SKM-1 treated with dmso at 0.1 percent for 144 hours (cell line): ENCODE measurements at regions not wholly inside any gene's neighbourhood (a gene's known extent, or its start where the extent isn't known, plus 50 kb on each side); places are given as distances from the start of the nearest gene placed in this dataset.
"Not testable (repeated sequence)": the region's sequence is repeated elsewhere in the genome, so short reads cannot be mapped to it uniquely, and the experiment has no call there.

Source experiments
- DNase-seq: peaks from one replicate; lab custom pipeline; 2025; ENCODE audit not compliant: unreplicated experiment; lab: John Stamatoyannopoulos, UW

DNA sequence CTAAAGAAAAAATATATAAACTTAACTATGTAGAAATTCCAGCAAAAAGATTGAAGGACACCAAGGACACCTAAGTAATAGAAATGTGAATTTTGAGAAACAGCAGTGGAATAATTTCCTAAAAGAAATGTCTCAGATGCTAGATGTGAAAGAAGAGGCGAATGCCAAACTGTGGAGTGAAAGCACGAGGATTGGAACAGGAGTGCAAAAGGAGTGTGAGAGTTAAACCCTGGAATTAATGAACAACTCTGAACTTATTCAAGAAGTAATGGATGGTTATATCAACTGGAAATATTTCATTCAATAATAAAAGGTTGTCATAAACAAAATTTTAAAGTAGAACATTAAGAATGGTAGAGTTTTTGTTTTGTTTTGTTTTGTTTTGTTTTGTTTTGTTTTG lies 78.5 kb upstream of the SGIP1 start:
- DNase-seq: no peak

DNA sequence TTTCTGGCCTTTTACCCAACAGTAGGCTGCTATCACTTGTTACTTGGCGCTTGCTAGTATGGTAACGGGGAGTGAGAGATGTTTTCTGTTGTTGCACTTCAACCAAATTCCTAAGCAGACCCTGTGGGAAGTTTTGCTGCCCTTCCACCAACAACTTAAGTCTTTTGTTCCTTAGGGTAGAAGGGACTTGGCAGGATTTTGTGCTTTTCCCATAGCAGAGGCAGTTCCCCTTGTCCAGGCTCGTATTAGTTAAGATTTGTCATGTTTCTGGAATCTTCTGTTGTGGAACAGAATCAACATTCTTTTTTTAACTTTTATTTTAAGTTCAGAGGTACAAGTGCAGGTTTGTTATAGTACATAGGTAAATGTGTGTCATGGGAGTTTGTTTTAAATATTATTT lies 73.2 kb upstream of the SGIP1 start:
- no peak for DNase-seq

DNA sequence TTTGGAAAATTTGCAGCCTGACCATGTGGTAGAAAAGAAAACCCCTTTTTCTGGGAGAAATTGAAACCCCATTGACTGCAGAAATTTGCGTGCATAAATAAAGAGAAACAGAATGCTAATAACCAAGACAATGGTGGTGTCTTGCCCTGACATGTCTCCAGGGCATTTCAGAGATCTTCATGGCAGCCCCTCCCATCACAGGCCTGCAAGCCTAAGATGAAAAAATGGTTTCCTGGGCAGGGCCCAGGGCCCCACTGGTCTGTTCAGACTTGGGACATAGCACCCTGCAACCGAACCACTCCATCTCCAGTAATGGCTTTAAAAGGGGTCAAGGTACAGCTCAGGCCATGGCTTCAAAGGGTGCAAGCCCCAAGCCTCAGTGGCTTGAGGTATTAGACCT lies 71.6 kb upstream of the SGIP1 start:
- DNase-seq: no peak

DNA sequence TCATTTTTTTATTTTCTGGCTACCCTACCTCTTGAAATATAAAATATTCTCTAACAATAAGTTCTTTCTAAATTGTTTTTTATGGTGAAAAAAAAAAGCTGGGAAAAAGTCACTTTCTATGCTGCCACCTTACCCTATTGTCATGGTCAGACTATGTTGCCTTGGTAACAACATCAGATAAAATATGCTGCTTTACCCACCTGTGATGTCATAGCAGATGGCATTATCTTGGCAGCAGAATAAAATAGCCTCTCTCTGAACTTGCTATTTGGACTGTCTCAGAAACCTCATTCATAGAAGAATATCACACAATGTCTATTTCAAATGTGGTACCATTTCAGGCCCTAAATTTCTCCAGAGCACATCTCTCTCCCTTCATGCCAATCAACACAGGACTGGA lies 69.6 kb upstream of the SGIP1 start:
- no peak for DNase-seq

DNA sequence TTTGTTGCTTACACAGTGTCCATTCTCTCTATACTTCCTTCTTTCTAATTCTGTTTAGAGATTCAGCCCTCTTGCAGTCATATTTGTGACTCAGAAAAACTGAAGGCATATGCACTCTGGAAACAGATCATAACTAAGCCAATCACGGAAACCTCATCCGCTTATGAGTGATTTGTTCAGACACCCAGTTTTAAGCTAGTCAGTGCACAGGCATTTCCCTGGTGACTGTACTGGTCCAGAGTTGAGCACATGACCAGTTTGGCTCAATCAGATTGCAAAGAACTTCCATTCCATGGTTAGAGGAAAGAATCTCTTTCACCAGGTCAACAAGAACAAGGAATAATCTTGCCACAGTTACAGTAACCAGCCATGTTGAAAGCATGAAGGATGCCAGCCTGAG lies 69.2 kb upstream of the SGIP1 start:
- DNase-seq: no peak

DNA sequence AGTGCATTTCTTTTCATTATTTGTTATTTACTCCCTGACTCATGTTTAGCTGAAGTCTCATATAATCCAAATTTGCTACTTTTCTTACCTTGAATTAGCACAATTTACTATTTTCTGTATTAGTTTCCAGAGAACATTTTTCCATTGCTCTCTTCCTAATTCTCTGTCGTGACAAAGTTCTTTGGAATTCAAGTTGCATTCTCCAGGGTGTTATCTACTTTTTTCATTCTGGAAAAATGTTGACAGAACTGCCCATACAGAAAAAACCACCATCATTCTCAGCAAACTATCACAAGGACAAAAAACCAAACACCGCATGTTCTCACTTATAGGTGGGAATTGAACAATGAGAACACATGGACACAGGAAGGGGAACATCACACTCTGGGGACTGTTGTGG lies 67.3 kb upstream of the SGIP1 start:
- DNase-seq: not testable (repeated sequence)

DNA sequence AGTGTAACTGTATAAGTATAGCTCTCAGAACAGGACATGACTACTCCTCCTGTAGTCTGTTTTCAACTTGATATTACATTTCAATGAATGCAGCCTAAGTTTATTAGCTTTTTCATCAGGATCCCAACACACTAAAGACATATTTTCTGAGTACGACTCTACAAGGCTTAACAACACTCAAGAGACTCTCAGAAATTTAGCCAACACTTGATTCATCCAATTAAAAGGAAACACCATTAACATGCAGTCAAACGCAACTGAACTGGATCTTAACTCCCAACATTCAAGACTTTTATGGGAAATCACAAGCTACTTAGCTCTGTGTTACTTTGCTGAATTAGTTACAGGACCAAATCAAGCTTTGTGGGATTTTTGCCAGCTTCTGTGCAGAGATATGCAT lies 65.2 kb upstream of the SGIP1 start:
- no peak for DNase-seq

GRCh38 chr1:66475940-66476339 lies 58.0 kb upstream of the SGIP1 start:
- DNase-seq: no peak

DNA sequence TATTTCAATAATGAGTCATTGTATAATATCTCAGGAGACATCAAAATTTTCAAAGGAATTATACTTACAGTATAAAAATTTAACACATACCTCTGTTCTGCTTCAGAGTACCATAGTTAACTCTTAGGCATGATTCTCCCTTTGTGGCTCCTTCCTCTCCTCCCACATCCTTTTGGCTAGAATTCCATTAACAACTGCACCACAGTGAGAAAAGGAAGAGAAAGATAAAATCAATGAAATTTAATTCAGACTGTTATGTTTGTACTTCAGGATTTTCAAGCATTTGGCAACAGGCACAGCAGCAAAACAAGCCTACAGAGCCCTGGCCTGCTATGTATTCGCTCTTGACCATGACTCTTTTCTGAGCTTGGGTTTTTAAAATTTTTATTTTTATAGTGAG lies 57.2 kb upstream of the SGIP1 start:
- DNase-seq: no peak

DNA sequence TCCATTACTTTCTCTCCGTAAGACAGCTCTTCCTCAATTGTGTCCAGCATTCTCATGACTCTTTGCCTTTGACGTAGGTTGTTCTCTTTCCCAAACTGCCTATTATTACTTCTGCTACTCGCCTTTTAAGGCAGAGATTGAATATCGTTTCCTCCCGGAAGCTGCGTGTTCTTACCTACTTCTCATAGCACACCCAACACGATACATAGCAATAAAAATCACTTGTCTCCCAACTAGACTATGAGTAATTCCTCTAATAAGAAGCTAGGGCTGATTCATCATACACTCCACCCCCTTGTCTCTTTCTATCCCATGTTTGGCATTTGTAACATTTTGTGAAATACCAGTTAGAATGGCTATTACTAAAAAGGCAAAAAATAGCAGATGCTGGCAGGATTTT lies 55.8 kb upstream of the SGIP1 start:
- DNase-seq: no peak

GRCh38 chr1:66480162-66480561 lies 53.8 kb upstream of the SGIP1 start:
- no peak for DNase-seq

DNA sequence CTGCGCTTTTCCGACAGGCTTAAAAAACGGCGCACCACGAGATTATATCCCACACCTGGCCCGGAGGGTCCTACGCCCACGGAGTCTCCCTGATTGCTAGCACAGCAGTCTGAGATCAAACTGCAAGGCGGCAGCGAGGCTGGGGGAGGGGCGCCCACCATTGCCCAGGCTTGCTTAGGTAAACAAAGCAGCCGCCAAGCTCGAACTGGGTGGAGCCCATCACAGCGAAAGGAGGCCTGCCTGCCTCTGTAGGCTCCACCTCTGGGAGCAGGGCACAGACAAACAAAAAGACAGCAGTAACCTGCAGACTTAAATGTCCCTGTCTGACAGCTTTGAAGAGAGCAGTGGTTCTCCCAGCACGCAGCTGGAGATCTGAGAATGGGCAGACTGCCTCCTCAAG lies 52.7 kb upstream of the SGIP1 start:
- DNase-seq: not testable (repeated sequence)
